ENCODE measurements at regions not wholly inside any gene's neighbourhood (a gene's known extent, or its start where the extent isn't known, plus 50 kb on each side); places are given as distances from the start of the nearest gene placed in this dataset.

DNA sequence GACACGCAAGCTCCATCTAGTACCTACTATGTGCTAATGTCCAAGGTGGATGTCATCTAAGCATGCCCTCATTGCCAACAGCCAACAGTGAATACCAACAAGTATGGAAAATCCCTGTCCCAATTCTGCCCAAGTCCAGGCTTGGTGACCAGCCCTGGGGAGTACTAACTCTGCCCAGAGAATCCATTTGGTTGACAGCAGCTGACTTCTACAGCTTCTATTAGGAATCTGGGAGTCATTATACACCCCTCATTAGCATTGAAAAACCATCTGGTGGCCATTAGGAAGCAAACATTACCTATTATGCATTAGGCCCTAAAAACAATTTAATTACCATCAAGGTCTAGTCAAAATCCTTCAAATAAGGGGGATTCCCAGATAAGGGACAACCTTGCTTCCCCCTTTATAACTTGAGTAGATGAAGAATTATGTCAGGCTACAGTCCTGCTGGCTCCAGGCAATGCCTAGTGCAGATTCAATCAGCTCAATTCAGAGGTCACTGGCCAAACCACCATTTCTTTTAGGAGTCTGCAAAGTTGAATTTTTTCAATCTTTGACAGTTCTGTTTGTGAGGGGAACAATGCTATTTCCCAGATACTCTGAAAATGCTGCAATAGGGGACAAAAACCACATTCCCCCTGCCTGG is 228.0 kb upstream of the LDB2 start:
- TF ChIP-seq, protein P1, sequence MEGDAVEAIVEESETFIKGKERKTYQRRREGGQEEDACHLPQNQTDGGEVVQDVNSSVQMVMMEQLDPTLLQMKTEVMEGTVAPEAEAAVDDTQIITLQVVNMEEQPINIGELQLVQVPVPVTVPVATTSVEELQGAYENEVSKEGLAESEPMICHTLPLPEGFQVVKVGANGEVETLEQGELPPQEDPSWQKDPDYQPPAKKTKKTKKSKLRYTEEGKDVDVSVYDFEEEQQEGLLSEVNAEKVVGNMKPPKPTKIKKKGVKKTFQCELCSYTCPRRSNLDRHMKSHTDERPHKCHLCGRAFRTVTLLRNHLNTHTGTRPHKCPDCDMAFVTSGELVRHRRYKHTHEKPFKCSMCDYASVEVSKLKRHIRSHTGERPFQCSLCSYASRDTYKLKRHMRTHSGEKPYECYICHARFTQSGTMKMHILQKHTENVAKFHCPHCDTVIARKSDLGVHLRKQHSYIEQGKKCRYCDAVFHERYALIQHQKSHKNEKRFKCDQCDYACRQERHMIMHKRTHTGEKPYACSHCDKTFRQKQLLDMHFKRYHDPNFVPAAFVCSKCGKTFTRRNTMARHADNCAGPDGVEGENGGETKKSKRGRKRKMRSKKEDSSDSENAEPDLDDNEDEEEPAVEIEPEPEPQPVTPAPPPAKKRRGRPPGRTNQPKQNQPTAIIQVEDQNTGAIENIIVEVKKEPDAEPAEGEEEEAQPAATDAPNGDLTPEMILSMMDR (IDR thresholded peaks at IDR 0.05) = no peak
- TF ChIP-seq EP300 (IDR thresholded peaks at IDR 0.05) (no peak), POLR2A (IDR thresholded peaks at IDR 0.05) (no peak)

All from sigmoid colon (tissue), 4 donors.